Activated T-helper 1 cell treated with anti-CD3 and anti-CD28 coated beads, Interleukin-2, amount 50 U/mL, for 16 hours (primary cell): ENCODE measurements at regions not wholly inside any gene's neighbourhood (a gene's known extent, or its start where the extent isn't known, plus 50 kb on each side); places are given as distances from the start of the nearest gene placed in this dataset.
"Not testable (repeated sequence)": the region's sequence is repeated elsewhere in the genome, so short reads cannot be mapped to it uniquely, and the experiment has no call there.

Source experiments
- DNase-seq, 2 donors: peaks; one replicate each; pipeline ENCODE4 v3.0.0-alpha.2; 2020; ENCODE audit warnings: low read depth in 1 of 2, low spot score in 1 of 2

DNA sequence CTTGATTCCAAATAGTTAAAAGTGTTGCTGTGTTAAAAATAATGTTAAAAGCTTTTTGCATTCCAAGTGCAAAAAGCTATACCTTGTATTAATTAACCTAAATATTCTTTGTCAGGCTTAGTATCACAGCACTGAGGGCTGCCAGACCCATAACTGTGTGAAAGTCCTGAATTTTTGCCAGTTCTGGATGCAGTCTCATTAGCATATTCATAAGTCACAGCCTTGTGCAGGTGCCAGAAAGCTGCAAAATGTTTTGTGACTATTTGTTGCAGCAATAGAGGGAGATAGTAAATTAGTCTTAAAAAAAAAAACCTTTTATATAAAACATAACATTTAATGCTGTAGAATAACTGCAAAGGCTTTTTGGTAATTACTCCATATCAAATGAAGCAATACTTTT is 56.6 kb downstream of the SLITRK1 start:
- DNase-seq, result no peak

DNA sequence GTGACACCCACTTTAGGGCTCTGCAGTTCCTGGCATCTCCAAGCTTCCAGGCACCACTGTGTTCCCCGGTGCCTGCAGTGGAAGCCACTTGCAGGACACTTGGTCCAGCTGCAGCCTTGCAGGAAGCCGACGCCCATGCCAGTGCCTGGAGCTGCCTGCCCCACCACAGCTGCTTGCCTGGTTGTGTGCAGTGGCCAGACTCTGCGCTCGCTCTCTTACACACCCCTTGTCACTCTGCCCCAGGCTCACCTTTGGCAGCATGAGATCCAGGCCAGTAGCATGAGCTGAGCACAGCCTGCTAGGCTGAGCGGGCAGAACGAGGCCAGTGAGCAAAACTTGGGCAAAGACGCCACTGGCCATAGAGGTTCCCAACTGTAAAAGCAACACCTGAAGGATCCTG is 57.7 kb downstream of the SLITRK1 start:
- no peak for DNase-seq

DNA sequence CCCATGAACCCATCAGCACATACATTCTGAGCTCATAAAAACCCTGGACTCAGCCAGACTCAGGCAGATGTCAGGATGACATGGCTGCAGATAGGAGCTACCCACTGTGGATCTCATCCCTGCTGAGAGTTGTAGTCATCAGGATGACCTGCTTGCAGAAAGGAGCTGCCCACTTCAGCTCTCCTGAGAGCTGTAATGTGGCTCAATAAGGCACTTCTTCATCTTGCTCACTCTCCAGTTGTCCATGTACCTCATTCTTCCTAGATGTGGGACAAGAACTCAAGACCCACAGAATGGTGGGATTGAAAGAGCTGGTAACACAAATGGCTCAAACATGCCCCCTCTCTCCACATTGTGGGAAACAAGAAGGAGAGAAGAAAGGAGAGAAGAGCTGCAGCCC is 58.2 kb downstream of the SLITRK1 start:
- no peak for DNase-seq

DNA sequence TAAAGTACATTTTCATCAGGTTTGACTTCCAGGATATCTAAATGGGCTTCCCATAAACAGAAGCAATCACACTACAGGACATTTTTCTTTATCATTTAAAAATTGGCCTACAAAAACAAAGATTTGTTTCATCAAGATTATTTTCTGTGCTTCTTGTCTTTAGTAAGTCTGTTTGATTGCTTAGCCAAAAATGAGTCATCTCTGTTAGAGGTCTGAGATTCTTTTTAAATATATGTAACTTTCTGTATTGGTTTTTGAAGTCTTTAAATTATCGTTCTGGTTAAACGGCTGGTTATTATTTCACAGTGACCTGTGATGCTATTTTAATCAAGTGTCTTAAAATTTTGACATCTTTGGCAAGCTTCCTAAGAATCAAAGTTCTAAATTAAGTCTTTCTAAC is 62.7 kb downstream of the SLITRK1 start:
- DNase-seq, result no peak

DNA sequence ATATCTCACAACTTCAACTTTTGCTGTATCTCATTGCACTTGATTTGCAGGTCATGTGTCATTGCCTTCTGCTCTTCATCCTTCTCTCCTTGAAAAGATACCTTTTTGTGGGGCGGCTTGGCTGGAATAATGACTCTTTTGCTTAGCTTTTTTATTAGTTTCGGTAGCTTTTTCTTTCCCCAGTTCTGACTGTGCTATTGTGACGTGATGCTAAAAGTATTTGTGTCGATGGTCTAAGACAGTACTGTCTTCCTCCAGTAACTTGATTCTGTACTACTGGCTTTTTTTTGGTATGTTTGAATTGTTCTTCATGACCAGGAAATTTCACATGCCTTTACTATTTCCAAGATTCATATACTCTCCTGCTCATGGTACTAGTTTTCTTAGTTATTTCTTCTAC is 63.1 kb downstream of the SLITRK1 start:
- DNase-seq, result no peak

DNA sequence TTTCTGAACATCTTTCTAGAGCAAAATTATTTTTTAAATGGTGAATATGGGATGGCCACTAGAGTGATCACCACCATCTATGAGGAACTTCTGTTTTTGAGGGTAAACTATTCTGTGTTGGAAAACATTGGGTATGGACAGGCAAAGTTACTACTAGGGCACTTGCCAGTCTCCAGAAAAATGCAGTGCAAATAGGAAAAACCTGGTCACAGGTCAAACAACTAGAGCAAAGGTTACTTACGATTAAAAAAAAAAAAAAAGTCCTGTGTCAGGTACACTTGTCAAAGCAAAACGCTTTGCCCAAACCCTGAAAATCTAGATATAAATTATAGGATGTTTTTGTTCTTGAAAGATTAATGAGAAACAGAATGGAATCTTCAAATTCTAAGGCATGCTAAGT is 66.2 kb downstream of the SLITRK1 start:
- no peak for DNase-seq

DNA sequence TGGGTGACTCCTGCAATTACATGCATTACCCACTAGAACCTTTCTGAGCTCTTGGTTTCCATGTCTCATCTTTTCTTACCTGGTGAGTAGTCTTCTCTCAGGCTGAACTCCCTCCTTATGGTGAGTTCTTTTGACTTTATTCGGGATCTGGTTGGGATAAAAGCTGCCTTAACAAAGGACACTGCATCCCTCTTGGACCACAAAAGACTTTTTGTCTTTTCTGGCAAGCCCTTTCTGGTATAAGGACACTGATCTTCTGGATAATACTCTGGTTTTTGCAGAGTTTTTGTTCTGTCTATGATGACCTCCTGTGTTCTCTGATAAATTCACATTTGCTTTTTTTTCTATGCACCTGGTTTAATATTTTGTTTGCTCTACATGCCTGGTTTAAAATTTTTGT is 66.7 kb downstream of the SLITRK1 start:
- DNase-seq, result no peak

DNA sequence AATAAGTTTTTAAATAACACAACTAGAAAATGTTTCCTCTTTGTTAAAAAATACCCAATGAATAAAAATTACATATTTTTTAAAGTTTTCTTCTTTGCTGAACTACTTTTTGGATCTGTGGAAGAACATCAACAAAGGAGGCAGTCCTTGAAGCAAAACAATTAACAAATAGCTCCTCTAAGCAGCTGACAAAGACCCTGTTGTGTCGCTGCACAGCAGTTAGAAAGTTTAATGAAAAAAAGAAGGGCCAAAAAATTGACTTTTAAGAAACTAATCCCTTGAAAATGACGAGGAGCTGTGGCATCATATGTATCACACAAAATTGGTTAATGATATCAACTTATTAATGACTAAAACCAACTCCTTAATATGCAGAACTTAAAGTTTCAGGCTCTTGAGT is 72.1 kb downstream of the SLITRK1 start:
- no peak for DNase-seq

DNA sequence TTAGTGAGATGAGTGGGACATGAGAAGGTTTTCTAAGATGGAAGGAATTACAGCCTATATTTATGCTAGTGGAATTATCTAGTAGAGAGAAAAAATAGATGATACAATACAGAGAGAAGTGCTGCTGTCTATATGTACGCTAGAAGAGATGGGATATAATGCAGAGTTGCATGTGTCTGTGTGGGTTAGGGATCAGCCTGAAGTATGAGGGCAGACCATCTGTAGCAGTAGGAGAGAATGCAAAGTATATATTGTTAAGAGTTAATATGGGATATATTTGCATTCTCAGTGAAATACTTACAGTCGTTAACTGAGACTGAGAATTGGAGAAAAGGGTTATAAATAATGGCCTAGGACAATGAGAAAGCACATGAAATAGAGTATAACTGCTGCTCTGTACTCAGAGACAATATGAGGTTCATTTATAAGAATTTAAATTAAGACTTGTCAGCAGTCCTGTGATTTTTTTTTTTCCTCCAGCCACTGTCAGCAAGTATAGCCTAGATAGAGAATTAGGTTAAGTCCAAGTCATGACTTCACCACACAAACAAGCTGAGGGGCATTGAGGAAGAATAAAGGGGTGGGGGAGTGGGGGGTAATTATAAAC is 77.8 kb downstream of the SLITRK1 start:
- DNase-seq, result no peak

DNA sequence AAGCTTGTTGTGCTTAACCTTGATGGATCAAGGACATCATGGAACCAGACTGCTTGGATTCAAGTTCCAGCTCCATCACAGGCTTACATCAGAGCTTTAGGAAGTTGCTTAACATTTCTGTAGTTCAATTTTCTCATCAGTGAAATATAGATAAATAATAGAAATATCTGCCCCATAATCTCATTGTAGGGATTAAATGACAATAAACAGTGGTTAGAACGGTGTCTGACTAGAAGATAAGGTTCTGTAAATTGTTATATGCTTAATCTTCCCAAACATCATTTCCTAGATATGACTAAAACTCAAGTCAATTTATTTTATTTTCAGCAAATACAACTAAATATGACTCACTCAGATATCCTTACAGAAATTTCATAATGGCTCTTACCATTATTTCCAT is 83.5 kb downstream of the SLITRK1 start:
- no peak for DNase-seq

DNA sequence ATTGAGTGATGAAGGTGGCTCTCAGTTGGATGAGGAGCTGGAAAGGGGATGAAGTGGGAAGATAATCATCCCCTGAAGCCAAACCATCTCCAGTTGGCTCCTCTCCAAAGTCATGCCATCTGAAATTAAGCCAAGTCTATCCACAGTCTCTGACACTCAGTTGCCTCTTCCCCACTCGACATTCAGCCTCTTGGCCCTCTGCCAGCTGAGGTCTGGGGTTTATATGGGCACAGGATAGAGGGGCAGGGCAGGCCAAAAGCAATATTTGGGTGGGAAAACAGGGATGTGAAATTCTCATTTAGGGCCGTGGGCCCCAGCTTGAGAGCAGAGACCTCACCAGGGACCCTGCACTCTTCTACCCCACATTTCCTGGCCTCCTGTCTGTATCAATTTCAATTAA is 85.9 kb downstream of the SLITRK1 start:
- DNase-seq, result no peak

DNA sequence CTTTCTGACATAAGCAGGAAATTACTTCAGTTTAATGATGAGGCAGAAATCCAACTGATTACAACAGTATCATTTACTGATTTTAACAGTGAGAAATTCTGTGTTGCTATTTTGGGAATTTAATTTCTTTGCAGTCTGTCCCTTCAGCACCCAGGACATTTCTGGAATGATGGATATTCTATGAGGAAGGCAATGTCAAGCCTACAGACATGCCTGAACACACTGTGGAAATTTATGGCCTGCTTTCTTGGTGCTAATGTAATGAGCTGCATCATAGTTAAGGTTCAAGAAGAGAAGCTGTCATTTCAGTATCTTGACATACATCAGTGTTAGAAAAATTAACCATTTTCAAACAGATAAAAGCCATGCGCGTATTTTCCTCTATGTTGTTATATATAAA is 87.7 kb downstream of the SLITRK1 start:
- no peak for DNase-seq

DNA sequence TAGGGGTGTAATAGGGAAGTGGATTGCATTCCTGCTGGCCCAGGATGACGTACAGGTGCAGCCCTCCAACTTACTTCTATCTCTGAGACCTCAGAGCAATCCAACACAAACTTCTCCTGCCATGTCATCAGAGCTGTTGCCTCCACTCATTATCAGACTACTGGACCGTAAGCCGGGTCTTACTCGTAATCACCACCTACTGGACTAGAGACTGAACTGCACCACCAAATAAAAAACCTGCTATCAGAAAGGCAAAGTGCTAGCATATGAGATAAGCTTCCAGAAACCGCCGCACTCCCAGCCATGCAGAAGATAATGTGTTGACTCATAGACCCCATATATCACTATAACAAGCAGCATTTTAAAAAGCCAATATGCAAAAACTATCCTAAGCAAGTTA is 102.0 kb downstream of the SLITRK1 start:
- no peak for DNase-seq

DNA sequence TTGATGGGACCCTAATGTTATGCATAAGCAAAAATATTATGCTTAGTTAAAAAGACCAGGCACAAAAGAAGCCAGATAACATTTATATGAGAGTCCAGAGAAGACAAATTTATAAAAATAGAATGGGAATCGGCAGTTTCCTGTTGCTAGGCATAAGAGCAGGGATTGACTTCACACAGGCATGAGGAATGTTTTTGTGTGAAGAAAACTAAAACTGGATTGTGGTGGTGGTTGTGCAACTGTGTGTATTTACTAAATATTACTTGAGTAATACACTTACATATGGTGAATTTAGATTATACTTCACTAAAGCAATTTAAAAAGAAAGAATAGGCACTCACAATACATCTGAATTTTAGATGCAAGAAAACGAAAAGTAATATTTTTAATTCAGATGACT is 108.3 kb downstream of the SLITRK1 start:
- DNase-seq, result no peak

DNA sequence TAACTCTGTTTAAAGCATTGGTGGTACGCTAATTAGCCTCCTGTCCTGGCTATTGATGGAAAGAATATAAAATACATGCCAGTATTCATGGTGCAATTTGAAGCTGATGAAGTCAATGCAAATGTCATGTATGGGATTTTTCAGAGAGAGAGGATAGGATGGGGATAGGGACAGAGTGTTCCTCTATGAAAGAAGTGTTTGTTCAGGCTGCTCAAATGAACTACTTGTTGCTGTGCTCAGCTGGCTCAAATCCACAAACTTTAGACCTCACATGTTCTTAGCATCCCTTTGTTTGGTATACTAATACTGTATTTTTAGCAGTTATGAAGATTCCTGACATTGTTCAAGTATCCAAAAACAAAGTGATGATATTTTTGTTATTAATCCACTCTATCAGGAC is 116.5 kb downstream of the SLITRK1 start:
- no peak for DNase-seq

DNA sequence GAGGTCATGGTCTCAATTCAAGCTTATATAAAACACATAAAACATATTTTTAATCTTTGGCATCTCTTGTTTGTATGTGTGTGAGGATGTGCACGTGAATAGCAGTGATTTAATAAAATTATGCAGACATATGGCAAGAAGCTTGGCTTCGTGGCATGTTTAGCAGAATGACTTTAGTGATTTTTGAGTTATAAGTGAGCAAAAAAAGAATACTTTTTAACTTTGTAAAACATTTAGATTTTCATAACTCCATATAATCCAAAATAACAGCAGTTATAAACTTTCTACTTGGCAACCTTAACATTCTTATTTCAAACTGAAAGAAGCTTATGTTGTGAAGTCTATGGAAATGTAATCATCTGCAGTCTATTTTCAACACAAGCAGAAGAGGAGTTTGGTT is 120.6 kb downstream of the SLITRK1 start:
- DNase-seq, result no peak

DNA sequence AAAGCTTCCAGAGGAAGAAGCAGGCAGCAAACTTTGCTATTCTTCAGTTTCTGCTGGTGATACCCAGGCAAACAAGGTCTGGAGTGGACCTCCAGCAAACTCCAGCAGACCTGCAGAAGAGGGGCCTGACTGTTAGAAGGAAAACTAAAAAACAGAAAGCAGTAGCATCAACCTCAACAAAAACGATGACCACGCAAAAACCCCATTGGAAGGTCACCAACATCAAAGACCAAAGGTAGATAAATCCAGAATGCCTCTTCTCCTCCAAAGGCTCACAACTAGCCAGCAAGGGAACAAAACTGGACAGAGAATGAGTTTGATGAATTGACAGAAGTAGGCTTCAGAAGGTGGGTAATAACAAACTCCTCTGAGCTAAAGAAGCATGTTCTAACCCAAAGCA is 127.1 kb downstream of the SLITRK1 start:
- not testable (repeated sequence) for DNase-seq

DNA sequence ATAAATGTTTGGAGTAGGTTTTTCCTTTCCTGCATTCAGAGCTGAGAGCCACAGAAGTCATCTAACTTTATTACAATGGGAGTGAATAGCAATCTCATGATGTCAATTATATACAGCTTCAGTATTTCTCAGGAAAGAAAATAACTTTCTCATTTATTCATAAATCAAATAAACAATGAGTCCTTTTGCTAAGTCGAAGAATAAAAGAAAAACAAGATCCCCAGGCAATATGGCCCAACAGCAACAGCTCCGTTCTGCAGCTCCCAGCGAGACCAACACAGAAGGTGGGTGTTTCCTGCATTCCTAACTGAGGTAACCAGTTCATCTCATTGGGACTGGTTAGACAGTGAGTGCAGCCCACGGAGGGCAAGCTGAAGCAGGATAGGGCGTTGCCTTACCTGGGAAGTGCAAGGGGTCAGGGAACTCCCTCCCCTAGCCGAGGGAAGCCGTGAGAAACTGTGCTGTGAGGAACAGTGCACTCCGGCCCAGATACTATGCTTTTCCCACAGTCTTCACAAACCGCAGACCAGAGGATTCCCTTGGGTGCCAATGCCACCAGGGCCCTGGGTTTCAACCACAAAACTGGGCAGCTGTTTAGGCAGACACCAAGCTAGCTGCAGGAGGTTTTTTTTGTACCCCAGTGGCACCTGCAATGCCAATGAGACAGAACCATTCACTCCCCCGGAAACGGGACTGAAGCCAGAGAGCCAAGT is 128.2 kb downstream of the SLITRK1 start:
- no peak for DNase-seq

DNA sequence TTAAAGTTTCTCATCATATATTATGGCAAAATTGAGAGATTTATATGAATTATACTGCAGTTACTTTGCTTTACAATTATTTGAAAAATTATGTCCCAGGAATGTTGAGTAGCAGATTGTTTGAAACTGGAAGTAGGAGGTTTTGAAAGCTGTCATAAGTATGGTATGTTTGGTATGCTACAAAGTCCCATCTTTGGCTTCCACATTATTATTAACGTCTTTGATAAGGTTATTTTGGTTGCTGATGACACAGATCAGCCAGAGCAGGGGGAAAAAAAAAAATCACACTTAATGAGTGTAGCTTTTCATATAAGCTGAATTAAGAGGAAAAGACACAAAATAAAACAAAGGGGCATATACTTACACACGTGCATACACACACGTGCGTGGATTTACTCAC is 130.1 kb downstream of the SLITRK1 start:
- no peak for DNase-seq

DNA sequence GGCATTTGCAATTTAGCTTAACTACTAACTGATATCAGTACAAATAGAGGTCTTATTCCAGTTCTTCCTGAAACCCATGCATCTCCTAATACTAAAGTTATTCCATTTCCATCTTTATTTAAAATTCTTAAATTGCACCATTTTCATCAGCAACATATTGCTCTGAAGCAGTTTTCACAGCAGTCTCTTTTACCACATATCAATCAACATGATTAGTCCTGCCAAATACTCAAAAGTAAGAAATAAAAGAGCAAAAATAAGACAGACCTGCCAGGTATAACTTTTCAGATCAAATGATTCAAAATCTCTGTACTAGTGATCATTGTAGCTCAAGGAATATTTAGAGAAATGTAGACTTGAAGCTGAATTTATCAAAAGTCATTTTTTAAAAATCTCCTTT is 141.7 kb downstream of the SLITRK1 start:
- DNase-seq, result no peak

DNA sequence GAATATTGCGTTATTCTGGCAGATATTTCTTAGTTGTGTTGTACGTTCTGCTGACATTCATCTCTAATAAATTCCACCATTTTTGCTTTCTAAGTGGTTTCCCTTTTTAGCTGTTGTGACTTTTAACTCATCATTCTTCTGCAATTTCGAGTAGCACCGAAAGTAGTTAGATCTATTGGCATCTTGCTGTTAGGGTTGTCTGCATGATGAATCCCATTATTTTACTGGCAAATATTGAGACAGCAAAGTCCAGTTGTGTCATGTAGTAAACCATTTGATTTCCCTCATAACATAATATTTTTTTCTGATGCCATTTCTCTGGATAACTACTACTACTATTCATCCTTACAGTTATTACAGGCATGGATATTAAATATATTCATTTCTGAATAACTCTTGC is 143.9 kb downstream of the SLITRK1 start:
- no peak for DNase-seq

DNA sequence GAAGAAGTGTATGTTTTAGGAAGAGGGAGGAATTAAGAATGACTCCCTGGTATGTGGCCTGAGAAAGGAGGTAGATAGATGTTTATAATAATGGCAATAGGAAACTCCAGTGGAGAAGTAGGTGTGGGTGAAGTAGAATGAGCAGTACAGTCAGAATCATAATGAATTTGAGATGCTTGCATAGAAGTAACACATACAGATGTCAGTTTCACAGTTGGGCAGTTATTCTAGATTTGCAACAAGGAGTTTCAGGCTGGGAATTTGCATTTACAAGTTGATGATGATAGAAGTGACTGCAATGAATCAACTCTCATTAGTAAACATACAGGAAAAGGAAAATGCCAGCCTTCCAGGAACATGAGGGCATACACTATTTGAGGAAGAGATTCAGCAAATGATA is 149.0 kb downstream of the SLITRK1 start:
- no peak for DNase-seq

DNA sequence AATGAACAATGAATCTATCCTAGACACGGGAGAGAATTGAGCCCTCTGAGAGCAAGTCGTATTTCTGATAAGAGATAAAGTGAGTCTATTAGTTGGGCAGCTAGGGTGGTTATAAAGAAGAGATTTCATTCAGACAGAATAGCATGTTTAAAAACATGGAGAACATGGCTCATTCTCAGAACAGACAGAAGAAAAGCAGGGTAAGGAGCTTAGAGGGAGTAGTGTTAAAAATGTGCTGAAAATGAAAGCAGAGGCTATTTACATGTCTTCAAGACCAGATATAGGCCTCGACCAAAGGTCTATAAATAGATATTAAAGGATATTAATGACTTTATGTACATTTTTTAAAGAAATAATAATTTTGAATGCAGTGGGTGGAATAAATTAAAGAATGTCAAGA is 149.5 kb downstream of the SLITRK1 start:
- DNase-seq, result no peak
